GM12872 (cell line): ENCODE measurements at regions not wholly inside any gene's neighbourhood (a gene's known extent, or its start where the extent isn't known, plus 50 kb on each side); places are given as distances from the start of the nearest gene placed in this dataset.

Source experiments
- TF ChIP-seq, protein P1 (sequence below): IDR thresholded peaks from 3 replicates; pipeline ENCODE4 v1.5.1; 2011; ENCODE audit warnings: low read depth, mild to moderate bottlenecking, low read length, moderate library complexity; ENCODE audit not compliant: insufficient read depth

GRCh38 chr2:53314718-53315117, 452.9 kb upstream of the CHAC2 start:
- TF ChIP-seq, protein P1, sequence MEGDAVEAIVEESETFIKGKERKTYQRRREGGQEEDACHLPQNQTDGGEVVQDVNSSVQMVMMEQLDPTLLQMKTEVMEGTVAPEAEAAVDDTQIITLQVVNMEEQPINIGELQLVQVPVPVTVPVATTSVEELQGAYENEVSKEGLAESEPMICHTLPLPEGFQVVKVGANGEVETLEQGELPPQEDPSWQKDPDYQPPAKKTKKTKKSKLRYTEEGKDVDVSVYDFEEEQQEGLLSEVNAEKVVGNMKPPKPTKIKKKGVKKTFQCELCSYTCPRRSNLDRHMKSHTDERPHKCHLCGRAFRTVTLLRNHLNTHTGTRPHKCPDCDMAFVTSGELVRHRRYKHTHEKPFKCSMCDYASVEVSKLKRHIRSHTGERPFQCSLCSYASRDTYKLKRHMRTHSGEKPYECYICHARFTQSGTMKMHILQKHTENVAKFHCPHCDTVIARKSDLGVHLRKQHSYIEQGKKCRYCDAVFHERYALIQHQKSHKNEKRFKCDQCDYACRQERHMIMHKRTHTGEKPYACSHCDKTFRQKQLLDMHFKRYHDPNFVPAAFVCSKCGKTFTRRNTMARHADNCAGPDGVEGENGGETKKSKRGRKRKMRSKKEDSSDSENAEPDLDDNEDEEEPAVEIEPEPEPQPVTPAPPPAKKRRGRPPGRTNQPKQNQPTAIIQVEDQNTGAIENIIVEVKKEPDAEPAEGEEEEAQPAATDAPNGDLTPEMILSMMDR: no peak

- TF ChIP-seq, protein P1: no peak
Measured at GRCh38 chr2:53312721-53313120, 454.9 kb upstream of the CHAC2 start.

GRCh38 chr2:53312181-53312580, 455.4 kb upstream of the CHAC2 start:
- TF ChIP-seq, protein P1: no peak

DNA sequence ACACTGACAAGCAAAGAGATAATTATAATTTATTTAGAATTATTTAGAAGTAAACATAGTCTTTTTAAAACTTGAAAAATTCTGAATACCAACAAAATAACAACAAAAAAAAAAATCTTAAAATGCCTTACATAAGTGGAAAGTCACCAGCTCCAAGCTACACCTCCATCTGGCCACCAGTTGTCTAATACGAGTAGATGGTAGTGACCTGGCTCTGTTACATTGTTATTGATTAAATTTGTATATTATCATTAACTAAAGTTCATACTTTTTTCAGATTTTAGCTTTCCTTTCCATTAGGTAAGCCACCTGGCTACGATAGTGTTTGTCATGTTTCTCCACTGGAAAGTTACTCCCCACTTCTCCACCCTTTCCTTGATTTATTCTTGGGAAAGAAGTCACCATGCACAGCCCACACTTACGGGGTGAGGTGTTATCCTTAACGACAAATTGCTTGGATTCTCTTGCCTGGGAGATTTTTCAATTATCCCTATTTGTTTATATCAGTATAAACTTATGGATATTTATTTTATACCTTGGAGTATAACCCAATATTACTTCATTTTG, 464.5 kb upstream of the CHAC2 start:
- TF ChIP-seq, protein P1: no peak

DNA sequence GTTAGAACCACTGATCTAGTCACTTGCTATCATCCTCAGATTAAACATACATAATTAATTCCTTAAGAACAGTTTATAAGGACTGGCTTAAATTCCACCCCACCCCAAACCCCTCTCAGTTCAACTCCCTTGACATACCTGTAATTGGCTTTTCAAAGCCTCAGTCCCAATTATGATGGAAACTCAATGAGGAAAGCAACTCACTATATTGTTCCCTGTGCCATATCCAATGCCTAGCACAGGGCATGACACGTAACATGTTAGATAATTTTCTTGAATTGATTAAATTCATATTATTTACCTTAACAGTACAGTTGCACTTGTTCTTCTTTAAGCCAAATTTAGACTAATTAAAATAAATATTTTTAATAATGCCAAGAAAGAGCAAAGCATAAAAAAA, 465.1 kb upstream of the CHAC2 start:
- TF ChIP-seq, protein P1: no peak

DNA sequence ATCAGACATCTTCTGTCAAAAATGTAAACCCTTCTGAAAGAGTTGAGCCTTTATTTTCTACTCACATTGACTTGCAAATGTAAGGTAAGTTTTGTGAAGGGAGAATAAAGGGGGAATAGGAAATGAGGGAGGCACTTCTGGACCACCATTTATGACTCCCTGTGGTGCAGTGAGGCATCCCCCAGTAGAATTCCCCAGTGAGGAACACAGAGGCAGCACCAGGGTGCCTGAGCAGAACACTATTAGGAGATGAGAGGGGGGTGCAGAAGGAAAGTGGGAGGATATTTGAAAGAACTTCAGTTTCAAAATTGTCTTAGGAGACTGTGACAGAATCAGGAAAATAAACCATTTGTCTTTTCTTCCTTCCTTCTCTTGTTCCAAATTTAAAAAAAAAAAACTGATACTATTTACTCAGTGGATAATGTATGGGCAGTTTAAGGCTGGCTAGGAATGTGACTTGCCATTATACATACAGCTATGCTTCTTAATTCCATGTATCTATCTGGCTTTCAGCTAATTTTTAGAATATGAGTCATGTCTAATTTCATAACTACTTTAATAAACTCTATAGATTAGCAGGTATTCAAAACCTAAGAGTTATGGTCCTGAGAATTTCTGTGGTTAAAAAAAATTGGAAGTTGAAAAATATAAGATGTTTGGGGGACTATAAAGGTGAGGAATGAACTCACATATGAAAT, 478.1 kb upstream of the CHAC2 start:
- TF ChIP-seq, protein P1: no peak

GRCh38 chr2:53286345-53286744, 481.3 kb upstream of the CHAC2 start:
- TF ChIP-seq, protein P1: no peak
